ENCODE measurements at regions not wholly inside any gene's neighbourhood (a gene's known extent, or its start where the extent isn't known, plus 50 kb on each side); places are given as distances from the start of the nearest gene placed in this dataset.

DNA sequence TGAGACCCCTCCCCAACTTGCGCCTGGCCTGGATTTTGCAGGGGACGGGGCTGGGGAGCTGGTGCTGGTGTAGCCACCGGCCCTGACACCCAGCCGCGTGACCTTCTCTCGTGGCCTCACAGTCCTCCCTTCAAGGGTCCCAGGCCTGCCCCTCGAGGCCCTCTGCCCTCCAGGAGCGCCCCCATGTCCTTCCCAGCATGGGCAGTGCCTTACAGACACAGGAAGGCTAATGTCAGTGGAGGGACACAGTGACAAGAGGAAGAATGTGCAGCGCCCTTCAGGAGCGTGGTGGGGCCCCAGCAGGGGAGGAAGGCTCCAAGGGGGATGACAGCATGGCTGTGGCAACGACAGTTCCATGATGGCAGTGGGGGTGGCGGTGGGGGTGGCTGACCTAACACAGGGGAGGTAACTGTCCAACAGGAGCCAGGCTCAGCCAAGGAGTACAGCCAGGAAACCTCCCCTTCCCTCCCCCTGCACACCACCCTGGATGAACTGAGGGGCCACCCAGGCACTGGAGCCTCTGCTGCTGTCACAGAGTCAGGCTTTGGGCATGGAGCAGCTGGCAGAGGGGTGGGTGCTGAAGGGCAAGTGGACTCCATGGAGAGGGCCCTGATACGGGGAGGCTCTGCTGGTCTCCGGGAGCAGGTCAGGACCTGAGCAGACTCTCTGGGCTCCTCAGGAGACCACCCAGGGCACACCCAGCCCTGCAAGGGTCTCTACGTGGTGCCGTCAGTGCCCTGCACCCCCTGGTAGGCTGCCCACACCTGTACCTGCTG, 76.0 kb upstream of the RET start:
- no peak for DNase-seq (ENCODE audit: low read depth in 2 of 2)

DNA sequence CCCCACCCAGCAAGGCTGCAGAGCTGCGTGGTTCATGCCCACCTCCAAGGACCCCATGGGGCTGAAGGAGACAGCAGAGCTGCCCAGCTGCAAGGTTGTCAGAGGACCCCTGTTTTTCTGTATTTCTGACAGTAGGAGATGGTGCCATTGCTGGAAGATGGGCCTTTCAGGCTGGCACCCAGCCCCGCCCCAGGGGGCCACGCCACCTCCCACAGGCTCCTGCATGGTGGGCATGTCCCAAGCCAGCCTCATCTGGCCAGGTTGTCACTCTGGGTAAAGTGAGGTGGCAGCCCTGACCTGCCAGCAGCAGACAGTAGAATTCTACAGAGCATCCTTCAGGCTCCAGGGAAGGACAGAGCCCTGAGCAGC, 75.5 kb upstream of the RET start:
- no peak for DNase-seq (ENCODE audit: low read depth in 2 of 2)

DNA sequence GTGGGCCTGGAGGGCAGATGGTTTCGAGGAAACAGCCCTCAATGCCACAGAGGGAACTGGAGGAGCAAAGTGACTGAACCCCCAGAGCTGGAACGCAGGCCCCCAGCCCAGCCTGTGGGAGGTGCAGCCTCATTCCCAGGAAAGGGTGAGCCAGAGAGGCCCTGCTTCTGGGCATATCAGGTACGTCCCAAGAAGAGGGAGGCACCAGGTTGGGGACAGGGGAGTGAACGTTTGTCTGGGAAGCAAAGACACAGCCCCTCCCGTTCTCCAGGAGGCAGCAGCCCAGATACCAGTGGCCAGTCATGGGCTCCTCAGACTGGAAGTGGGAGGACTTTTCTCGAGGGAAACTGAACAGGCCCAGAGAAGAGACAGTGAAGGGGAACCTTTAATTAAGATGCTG, 74.3 kb upstream of the RET start:
- DNase-seq (ENCODE audit: low read depth in 2 of 2): no peak

- DNase-seq (ENCODE audit: low read depth in 2 of 2): no peak
Observed at GRCh38 chr10:43006490-43006889, 70.4 kb upstream of the RET start.

GRCh38 chr10:43012578-43012977, 64.3 kb upstream of the RET start:
- no peak for DNase-seq (ENCODE audit: low read depth in 2 of 2)

- no peak for DNase-seq (ENCODE audit: low read depth in 2 of 2)
Observed at GRCh38 chr10:43013065-43013464, 63.8 kb upstream of the RET start.

- DNase-seq (ENCODE audit: low read depth in 2 of 2): no peak
Observed at GRCh38 chr10:43024524-43024923, 52.3 kb upstream of the RET start.

DNA sequence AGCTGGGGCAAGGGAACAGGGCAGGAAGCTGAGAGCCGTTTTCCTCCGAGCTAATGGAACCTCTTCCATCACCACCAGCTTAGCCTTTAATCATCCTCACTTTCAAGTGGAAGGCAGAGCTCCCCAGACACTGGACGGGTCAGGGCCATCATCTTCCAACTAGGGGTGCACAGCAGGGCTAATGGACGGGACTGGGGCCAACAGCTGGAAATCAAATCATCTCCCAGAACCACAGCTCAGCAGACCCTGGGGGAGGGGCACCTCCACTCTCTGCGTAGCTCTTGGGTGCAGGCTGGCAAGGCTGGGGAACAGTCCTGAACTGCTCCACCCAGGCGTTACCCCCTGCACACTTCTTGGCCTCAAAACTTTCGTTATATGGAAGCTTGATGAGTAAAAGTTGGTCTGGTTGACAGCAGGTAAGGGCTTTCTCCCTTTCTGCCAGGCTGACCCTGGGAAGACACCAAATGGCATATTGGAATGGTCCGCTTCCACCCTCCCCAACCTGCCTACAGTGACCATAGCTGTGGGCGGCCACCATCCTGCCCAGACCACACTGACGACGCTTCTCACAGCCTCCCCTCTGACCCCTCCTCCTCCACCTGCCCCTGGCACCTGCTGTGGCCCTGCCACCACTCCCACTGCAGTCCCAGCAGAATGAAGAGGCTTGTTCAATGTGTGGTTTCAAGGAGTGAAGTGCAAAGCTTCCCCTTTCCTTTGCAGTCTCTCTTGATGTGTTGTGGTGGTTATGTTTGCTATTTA, 51.7 kb upstream of the RET start:
- no peak for DNase-seq (ENCODE audit: low read depth in 2 of 2)

DNA sequence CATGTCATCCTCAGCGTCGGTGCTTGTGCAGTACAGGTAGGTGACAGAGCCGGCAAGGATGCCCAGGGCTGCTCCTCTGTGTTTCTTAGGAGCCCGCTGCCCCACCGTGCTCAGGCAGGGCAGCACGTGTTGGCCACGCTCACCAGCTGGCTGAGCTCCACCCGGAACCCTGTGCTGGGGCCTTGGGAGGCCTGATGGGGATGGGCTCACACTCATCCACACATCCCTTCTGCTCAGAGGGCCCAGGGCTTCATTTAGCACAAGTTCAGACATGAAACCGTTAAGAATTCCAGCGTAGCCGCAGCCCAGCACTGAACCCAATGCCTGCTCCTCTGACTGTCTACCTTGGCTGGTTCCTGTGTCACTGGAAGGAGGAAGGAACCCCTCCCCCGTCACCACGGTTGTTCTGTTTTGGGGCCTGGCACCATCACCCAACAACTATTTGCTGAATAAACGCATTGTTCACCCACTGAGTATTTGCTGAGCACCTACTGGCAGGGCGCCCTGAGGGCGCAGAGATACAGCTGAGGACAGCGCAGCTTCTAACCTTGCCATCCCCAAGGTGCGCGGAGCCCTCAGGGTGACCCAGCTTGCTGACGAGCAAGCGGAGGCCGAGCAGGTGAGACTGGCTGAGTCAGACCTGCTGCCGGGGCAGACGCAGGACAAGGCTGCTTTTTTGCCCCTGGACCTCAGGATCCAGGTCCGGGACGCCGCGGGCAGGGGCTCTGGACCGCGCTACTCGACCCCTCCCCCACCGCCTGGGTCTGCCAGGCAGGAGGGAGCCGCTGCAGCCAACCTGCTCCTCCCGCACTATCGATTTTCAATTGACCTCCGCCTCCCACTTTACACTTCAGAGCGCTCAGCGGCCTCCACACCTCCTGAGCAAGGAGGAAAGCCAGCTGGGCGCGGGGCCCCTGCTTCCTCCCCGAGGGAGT, 50.6 kb upstream of the RET start:
- DNase-seq (ENCODE audit: low read depth in 2 of 2): no peak
